Glomerular visceral epithelial cell (primary cell): ENCODE measurements at regions not wholly inside any gene's neighbourhood (a gene's known extent, or its start where the extent isn't known, plus 50 kb on each side); places are given as distances from the start of the nearest gene placed in this dataset.
A peak's percentile ranks its signal among the peaks of the same experiment; 100 is the strongest.

Source experiments
- DNase-seq: peaks from one replicate; pipeline ENCODE4 v3.0.0-alpha.2; 2016; ENCODE audit errors: extremely low spot score

GRCh38 chr10:111348076-111348475 is 271.2 kb downstream of the ADRA2A start:
- no peak for DNase-seq

GRCh38 chr10:111354859-111355258 is 278.0 kb downstream of the ADRA2A start:
- DNase-seq, result no peak

GRCh38 chr10:111356571-111356970 is 279.7 kb downstream of the ADRA2A start:
- DNase-seq, result no peak

GRCh38 chr10:111357859-111358258 is 281.0 kb downstream of the ADRA2A start:
- no peak for DNase-seq

- DNase-seq, result peak; percentile 4
Observed at GRCh38 chr10:111360260-111360925, 283.6 kb downstream of the ADRA2A start.

GRCh38 chr10:111367531-111367930 is 290.7 kb downstream of the ADRA2A start:
- DNase-seq, result no peak

- no peak for DNase-seq
Observed at GRCh38 chr10:111370101-111370500, 293.3 kb downstream of the ADRA2A start.

- DNase-seq, result no peak
Observed at GRCh38 chr10:111373696-111374095, 296.9 kb downstream of the ADRA2A start.

GRCh38 chr10:111379534-111380187 is 302.8 kb downstream of the ADRA2A start:
- no peak for DNase-seq

GRCh38 chr10:111384556-111384955 is 307.7 kb downstream of the ADRA2A start:
- DNase-seq, result no peak

GRCh38 chr10:111390813-111391563 is 314.2 kb downstream of the ADRA2A start:
- DNase-seq, result no peak

GRCh38 chr10:111392159-111392558 is 315.3 kb downstream of the ADRA2A start:
- DNase-seq, result no peak

GRCh38 chr10:111392910-111393309 is 316.1 kb downstream of the ADRA2A start:
- no peak for DNase-seq

- DNase-seq, result no peak
Observed at GRCh38 chr10:111410740-111411139, 333.9 kb downstream of the ADRA2A start.

GRCh38 chr10:111425459-111425858 is 348.6 kb downstream of the ADRA2A start:
- DNase-seq, result no peak

- DNase-seq, result no peak
Observed at GRCh38 chr10:111429288-111430028, 352.6 kb downstream of the ADRA2A start.

- DNase-seq, result no peak
Observed at GRCh38 chr10:111430070-111430469, 353.2 kb downstream of the ADRA2A start.

GRCh38 chr10:111432588-111432987 is 355.8 kb downstream of the ADRA2A start:
- no peak for DNase-seq

- DNase-seq, result no peak
Observed at GRCh38 chr10:111435871-111436270, 359.0 kb downstream of the ADRA2A start.

- no peak for DNase-seq
Observed at GRCh38 chr10:111439034-111439842, 362.4 kb downstream of the ADRA2A start.

- no peak for DNase-seq
Observed at GRCh38 chr10:111440501-111440900, 363.7 kb downstream of the ADRA2A start.
